Mammary epithelial cell (primary cell): ENCODE measurements at regions not wholly inside any gene's neighbourhood (a gene's known extent, or its start where the extent isn't known, plus 50 kb on each side); places are given as distances from the start of the nearest gene placed in this dataset.

Experiments used
- CTCF ChIP-seq, 2 donors: IDR thresholded peaks in 1 of 2; conservative IDR thresholded peaks in 1 of 2; 2 replicates each; pipeline ENCODE4 v1.5.1; 2011 to 2012; ENCODE audit warnings: inconsistent platforms in 2 of 2, low read length in 2 of 2, mild to moderate bottlenecking in 2 of 2, control low read depth in 1 of 2, low read depth in 1 of 2; ENCODE audit not compliant: insufficient read depth in 1 of 2; ENCODE audit errors: extremely low read depth in 1 of 2
- EZH2 ChIP-seq: IDR thresholded peaks from 2 replicates; pipeline ENCODE4 v1.6.1; 2012; ENCODE audit warnings: low read length, inconsistent platforms, borderline replicate concordance

GRCh38 chr18:56522816-56523215 is 115.6 kb downstream of the TXNL1 start:
- TF ChIP-seq CTCF (conservative IDR thresholded peaks at IDR 0.05 in 1 of 2, IDR thresholded peaks at IDR 0.05 in 1 of 2; ENCODE audit: extremely low read depth in 1 of 2, insufficient read depth in 1 of 2, low read depth in 1 of 2, low read length in 2 of 2), result no peak
- TF ChIP-seq EZH2, result no peak
